Fibroblast of pulmonary artery (primary cell): ENCODE measurements at regions not wholly inside any gene's neighbourhood (a gene's known extent, or its start where the extent isn't known, plus 50 kb on each side); places are given as distances from the start of the nearest gene placed in this dataset.

Experiments used
- DNase-seq: peaks from one replicate; pipeline ENCODE4 v3.0.0-alpha.2; 2010; ENCODE audit warnings: low read depth
- H3K4me3 ChIP-seq: replicated peaks from 2 replicates; pipeline ENCODE4 v1.5.1; 2011; ENCODE audit warnings: low read depth, mild to moderate bottlenecking, control low read depth, low read length, moderate library complexity
- CTCF ChIP-seq: IDR thresholded peaks from 2 replicates; pipeline ENCODE4 v1.5.1; 2011; ENCODE audit warnings: mild to moderate bottlenecking, control low read depth, low read length, inconsistent platforms; ENCODE audit errors: missing control alignments

- H3K4me3 ChIP-seq, result no peak overlapping the region
- no peak for DNase-seq
- TF ChIP-seq CTCF, result no peak
Observed at GRCh38 chr13:99792079-99792921, 179.3 kb downstream of the ZIC5 start.

GRCh38 chr13:99782669-99783068 lies 188.9 kb downstream of the ZIC5 start:
- TF ChIP-seq CTCF, result no peak
- no peak for DNase-seq
- H3K4me3 ChIP-seq, result no peak overlapping the region

GRCh38 chr13:99778500-99778899 lies 193.1 kb downstream of the ZIC5 start:
- H3K4me3 ChIP-seq, result no peak overlapping the region
- DNase-seq, result no peak
- no peak for TF ChIP-seq CTCF

- no peak for DNase-seq
- no peak for TF ChIP-seq CTCF
- no peak overlapping the region for H3K4me3 ChIP-seq
Observed at GRCh38 chr13:99777873-99778272, 193.7 kb downstream of the ZIC5 start.

- DNase-seq, result no peak
- TF ChIP-seq CTCF, result no peak
- H3K4me3 ChIP-seq, result no peak overlapping the region
Observed at GRCh38 chr13:99774644-99775043, 196.9 kb downstream of the ZIC5 start.

GRCh38 chr13:99768986-99769385 lies 202.6 kb downstream of the ZIC5 start:
- no peak for TF ChIP-seq CTCF
- no peak overlapping the region for H3K4me3 ChIP-seq
- DNase-seq, result no peak

- no peak for TF ChIP-seq CTCF
- no peak for DNase-seq
- H3K4me3 ChIP-seq, result no peak overlapping the region
Observed at GRCh38 chr13:99766641-99767045, 204.9 kb downstream of the ZIC5 start.
